ENCODE measurements at regions not wholly inside any gene's neighbourhood (a gene's known extent, or its start where the extent isn't known, plus 50 kb on each side); places are given as distances from the start of the nearest gene placed in this dataset.
A peak's percentile ranks its signal among the peaks of the same experiment; 100 is the strongest.

DNA sequence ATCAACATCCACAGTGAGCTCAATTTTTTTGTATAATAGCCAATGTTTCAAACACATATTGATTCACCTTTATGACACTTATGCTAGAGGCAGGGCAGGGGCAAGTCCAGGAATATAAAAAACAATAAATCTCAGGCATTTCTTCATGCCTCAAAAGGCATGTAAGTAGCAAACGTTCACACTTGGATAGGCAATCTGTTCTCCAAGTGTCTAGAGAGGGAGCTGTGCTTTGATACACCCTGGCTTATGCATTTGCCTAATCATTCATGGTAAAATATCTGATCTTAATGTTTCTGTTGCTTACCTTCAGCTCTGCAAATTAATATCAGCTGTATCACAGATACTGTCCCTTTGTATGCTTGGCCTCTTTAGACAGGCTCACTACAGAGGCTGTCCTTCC lies 464.5 kb upstream of the SETBP1 start:
- no peaks in the 10 kb centered on the region for H3K9me3 ChIP-seq
- H3K27me3 ChIP-seq, result no peaks in the 10 kb centered on the region
- TF ChIP-seq CTCF (IDR thresholded peaks at IDR 0.05 in 4 of 5, conservative IDR thresholded peaks at IDR 0.05 in 1 of 5) (no peak), POLR2A (IDR thresholded peaks at IDR 0.05) (no peak)
- intact Hi-C loops (cut with DNase I; ENCODE audit: low total_unique reads), result no loop called here
- H3K4me3 ChIP-seq, result no peak overlapping the region
- H3K27ac ChIP-seq, result no peak overlapping the region
- DNase-seq, result no peak
- in situ Hi-C loops (cut with MboI; ENCODE audit: low sequenced_read_pairs in 4 of 4), result no loop called here
- no peak for ATAC-seq
- no peaks in the 10 kb centered on the region for H3K36me3 ChIP-seq
- no peaks in the 10 kb centered on the region for H3K4me1 ChIP-seq

GRCh38 chr18:44227501-44227900 lies 453.2 kb upstream of the SETBP1 start:
- Histone ChIP-seq H3K36me3 (no peaks in the 10 kb centered on the region), H3K4me1 (no peaks in the 10 kb centered on the region), H3K27ac (no peak overlapping the region), H3K9me3 (no peaks in the 10 kb centered on the region), H3K27me3 (no peaks in the 10 kb centered on the region), H3K4me3 (no peak overlapping the region)
- in situ Hi-C loops (cut with MboI; ENCODE audit: low sequenced_read_pairs in 4 of 4), result no loop called here
- intact Hi-C loops (cut with DNase I; ENCODE audit: low total_unique reads), result no loop called here
- TF ChIP-seq CTCF (IDR thresholded peaks at IDR 0.05 in 4 of 5, conservative IDR thresholded peaks at IDR 0.05 in 1 of 5), result no peak
- ATAC-seq (no peak), DNase-seq (no peak)

GRCh38 chr18:44229693-44230108 lies 451.0 kb upstream of the SETBP1 start:
- ATAC-seq (no peak), DNase-seq (peak in 1 of 2 donors; percentile 16)
- H3K27ac ChIP-seq, result no peak overlapping the region
- no peaks in the 10 kb centered on the region for H3K9me3 ChIP-seq
- no peaks in the 10 kb centered on the region for H3K36me3 ChIP-seq
- in situ Hi-C loops (cut with MboI; ENCODE audit: low sequenced_read_pairs in 4 of 4) (no loop called here), intact Hi-C loops (cut with DNase I; ENCODE audit: low total_unique reads) (no loop called here)
- no peak for TF ChIP-seq CTCF (IDR thresholded peaks at IDR 0.05 in 4 of 5, conservative IDR thresholded peaks at IDR 0.05 in 1 of 5)
- no peak for TF ChIP-seq POLR2A (IDR thresholded peaks at IDR 0.05)
- H3K27me3 ChIP-seq, result no peaks in the 10 kb centered on the region
- H3K4me3 ChIP-seq, result no peak overlapping the region
- H3K4me1 ChIP-seq, result no peaks in the 10 kb centered on the region

DNA sequence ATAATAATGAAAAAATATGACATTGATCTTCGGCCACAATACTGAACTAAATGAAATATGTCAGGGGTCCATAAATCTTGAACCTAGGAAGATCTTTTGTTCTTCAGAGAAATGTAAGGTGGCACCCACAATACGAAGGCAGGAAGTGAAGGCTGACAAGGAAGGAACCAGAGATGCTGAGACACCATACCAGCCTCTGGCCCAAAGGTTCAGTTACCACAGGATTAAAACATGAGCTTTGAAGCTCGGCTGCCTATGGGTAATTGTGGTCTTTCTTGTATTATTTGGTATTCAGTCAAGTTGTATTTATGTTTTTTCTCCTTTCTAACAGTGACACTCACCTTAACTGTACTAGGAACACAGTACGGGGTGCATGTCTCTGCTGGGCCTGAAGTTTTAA lies 448.8 kb upstream of the SETBP1 start:
- H3K27me3 ChIP-seq, result no peaks in the 10 kb centered on the region
- no peak overlapping the region for H3K4me3 ChIP-seq
- TF ChIP-seq CTCF (IDR thresholded peaks at IDR 0.05 in 4 of 5, conservative IDR thresholded peaks at IDR 0.05 in 1 of 5) (no peak), POLR2A (IDR thresholded peaks at IDR 0.05) (no peak)
- DNase-seq (no peak), ATAC-seq (no peak)
- no peak overlapping the region for H3K27ac ChIP-seq
- H3K9me3 ChIP-seq, result no peaks in the 10 kb centered on the region
- H3K36me3 ChIP-seq, result no peaks in the 10 kb centered on the region
- in situ Hi-C loops (cut with MboI; ENCODE audit: low sequenced_read_pairs in 4 of 4), result no loop called here
- intact Hi-C loops (cut with DNase I; ENCODE audit: low total_unique reads), result no loop called here
- H3K4me1 ChIP-seq, result no peaks in the 10 kb centered on the region

DNA sequence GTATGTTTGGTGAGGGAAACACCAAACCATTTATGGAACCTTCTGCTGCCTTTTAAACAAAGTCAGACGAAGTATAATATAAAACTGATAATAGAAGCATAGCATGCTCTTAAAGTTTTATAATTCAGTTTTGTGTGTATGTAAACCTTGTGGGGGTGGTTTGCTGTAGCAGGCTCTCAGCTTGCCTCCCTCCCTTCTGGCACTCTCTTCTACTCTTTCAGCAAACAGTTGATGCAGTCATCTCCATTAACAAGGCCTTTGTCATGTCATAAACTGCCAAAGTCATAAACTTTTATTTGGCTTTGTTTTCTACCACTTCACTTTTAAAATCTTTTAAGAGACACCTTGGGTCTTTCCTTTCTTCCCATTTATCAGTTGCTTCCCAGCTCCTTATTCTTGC lies 448.2 kb upstream of the SETBP1 start:
- intact Hi-C loops (cut with DNase I; ENCODE audit: low total_unique reads), result no loop called here
- Histone ChIP-seq H3K27ac (no peak overlapping the region), H3K9me3 (no peaks in the 10 kb centered on the region), H3K36me3 (no peaks in the 10 kb centered on the region), H3K4me1 (no peaks in the 10 kb centered on the region), H3K27me3 (no peaks in the 10 kb centered on the region), H3K4me3 (no peak overlapping the region)
- TF ChIP-seq CTCF (IDR thresholded peaks at IDR 0.05 in 4 of 5, conservative IDR thresholded peaks at IDR 0.05 in 1 of 5), result no peak
- no peak for TF ChIP-seq POLR2A (IDR thresholded peaks at IDR 0.05)
- no peak for DNase-seq
- ATAC-seq, result no peak
- in situ Hi-C loops (cut with MboI; ENCODE audit: low sequenced_read_pairs in 4 of 4), result no loop called here
